Nephron progenitor cell (in vitro differentiated cells): ENCODE measurements at regions not wholly inside any gene's neighbourhood (a gene's known extent, or its start where the extent isn't known, plus 50 kb on each side); places are given as distances from the start of the nearest gene placed in this dataset.

Source experiments
- DNase-seq: peaks from one replicate; pipeline ENCODE4 v3.0.0; 2021
- H3K27ac Mint-ChIP-seq: 2 replicates; pipeline ENCODE4 v1.8.0; 2021; ENCODE audit warnings: mild to moderate bottlenecking, moderate library complexity, mixed read lengths
- H3K27me3 Mint-ChIP-seq: 2 replicates; pipeline ENCODE4 v1.8.0; 2021; ENCODE audit warnings: mild to moderate bottlenecking, low read depth, mixed read lengths; ENCODE audit not compliant: poor library complexity
- H3K36me3 Mint-ChIP-seq: 2 replicates; pipeline ENCODE4 v1.8.0; 2021; ENCODE audit warnings: low read depth, mixed read lengths
- H3K4me1 Mint-ChIP-seq: 2 replicates; pipeline ENCODE4 v1.8.0; 2021; ENCODE audit warnings: mixed read lengths
- H3K4me3 Mint-ChIP-seq: 2 replicates; pipeline ENCODE4 v1.8.0; 2021; ENCODE audit warnings: mild to moderate bottlenecking, moderate library complexity, mixed read lengths
- H3K9me3 Mint-ChIP-seq: 2 replicates; pipeline ENCODE4 v1.8.0; 2021; ENCODE audit warnings: mild to moderate bottlenecking, moderate library complexity, mixed read lengths
- CTCF ChIP-seq: fragments of 200-600 bp; sonication (generic); IDR thresholded peaks from 2 replicates; pipeline ENCODE4 v1.5.0; 2021; ENCODE audit warnings: antibody characterized with exemption

GRCh38 chr17:36755586-36755985 is 154.2 kb downstream of the MRM1 start:
- peak; percentile 22 for TF ChIP-seq CTCF
- Mint-ChIP-seq H3K9me3 (peaks cover 4% of the 10 kb centered on the region), H3K4me1 (peaks cover 11% of the 10 kb centered on the region), H3K27me3 (peaks cover 79% of the 10 kb centered on the region), H3K4me3 (no peak overlapping the region), H3K27ac (no peak overlapping the region), H3K36me3 (no peaks in the 10 kb centered on the region)
- no peak for DNase-seq

- Mint-ChIP-seq H3K4me1 (peaks cover 17% of the 10 kb centered on the region), H3K9me3 (peaks cover 4% of the 10 kb centered on the region), H3K27me3 (peaks cover 70% of the 10 kb centered on the region), H3K27ac (no peak overlapping the region), H3K36me3 (no peaks in the 10 kb centered on the region), H3K4me3 (no peak overlapping the region)
- no peak for TF ChIP-seq CTCF
- DNase-seq, result no peak
Observed at GRCh38 chr17:36756695-36757094, 155.3 kb downstream of the MRM1 start.

GRCh38 chr17:36760425-36760824 is 159.0 kb downstream of the MRM1 start:
- Mint-ChIP-seq H3K9me3 (peaks cover 4% of the 10 kb centered on the region), H3K4me3 (no peak overlapping the region), H3K27me3 (peaks cover 35% of the 10 kb centered on the region), H3K27ac (no peak overlapping the region), H3K36me3 (no peaks in the 10 kb centered on the region), H3K4me1 (peaks cover 33% of the 10 kb centered on the region)
- TF ChIP-seq CTCF, result no peak
- DNase-seq, result no peak

GRCh38 chr17:36761203-36761950 is 160.0 kb downstream of the MRM1 start:
- Mint-ChIP-seq H3K9me3 (peaks cover 4% of the 10 kb centered on the region), H3K27ac (no peak overlapping the region), H3K4me3 (no peak overlapping the region), H3K36me3 (no peaks in the 10 kb centered on the region), H3K4me1 (peaks cover 43% of the 10 kb centered on the region), H3K27me3 (peaks cover 28% of the 10 kb centered on the region)
- TF ChIP-seq CTCF, result no peak
- no peak for DNase-seq

- Mint-ChIP-seq H3K9me3 (no peaks in the 10 kb centered on the region), H3K4me3 (no peak overlapping the region), H3K27ac (peak overlapping the region; percentile 44), H3K36me3 (no peaks in the 10 kb centered on the region), H3K4me1 (peaks cover 78% of the 10 kb centered on the region), H3K27me3 (peaks cover 25% of the 10 kb centered on the region)
- no peak for TF ChIP-seq CTCF
- peak; percentile 56 for DNase-seq
Observed at GRCh38 chr17:36765436-36766043, 164.2 kb downstream of the MRM1 start.

GRCh38 chr17:36768394-36768793 is 167.0 kb downstream of the MRM1 start:
- H3K27me3 Mint-ChIP-seq, result peaks cover 49% of the 10 kb centered on the region

More at GRCh38 chr17:36768394-36768793, 167.0 kb downstream of the MRM1 start:
- DNase-seq, result peak; percentile 54
- Mint-ChIP-seq H3K4me3 (peak overlapping the region; percentile 54), H3K36me3 (no peaks in the 10 kb centered on the region), H3K27ac (no peak overlapping the region), H3K4me1 (peaks cover 89% of the 10 kb centered on the region), H3K9me3 (no peaks in the 10 kb centered on the region)
- no peak for TF ChIP-seq CTCF
